Adrenal gland (tissue), 5 donors: ENCODE measurements at regions not wholly inside any gene's neighbourhood (a gene's known extent, or its start where the extent isn't known, plus 50 kb on each side); places are given as distances from the start of the nearest gene placed in this dataset.

Experiments used
- POLR2A ChIP-seq, 2 donors: fragments of 450-650 bp; IDR thresholded peaks; one replicate each; pipeline ENCODE4 v1.6.1; 2017; ENCODE audit warnings: antibody characterized with exemption in 2 of 2, mild to moderate bottlenecking in 2 of 2, moderate library complexity in 1 of 2
- TF ChIP-seq, protein P1 (sequence below), 6 experiments: fragments of 450-650 bp in 4 of 6; fragments of 200-600 bp in 2 of 6; sonication (generic) in 1 of 6; IDR thresholded peaks; 1 replicate in 5 of 6; 2 replicates in 1 of 6; pipeline versions ENCODE4 v1.5.1 to v1.8.0; 2016 to 2021; ENCODE audit warnings: antibody characterized with exemption in 6 of 6, mild to moderate bottlenecking in 2 of 6, moderate library complexity in 1 of 6
- donor health status: DM: no; HTN: no; CAD: no.

DNA sequence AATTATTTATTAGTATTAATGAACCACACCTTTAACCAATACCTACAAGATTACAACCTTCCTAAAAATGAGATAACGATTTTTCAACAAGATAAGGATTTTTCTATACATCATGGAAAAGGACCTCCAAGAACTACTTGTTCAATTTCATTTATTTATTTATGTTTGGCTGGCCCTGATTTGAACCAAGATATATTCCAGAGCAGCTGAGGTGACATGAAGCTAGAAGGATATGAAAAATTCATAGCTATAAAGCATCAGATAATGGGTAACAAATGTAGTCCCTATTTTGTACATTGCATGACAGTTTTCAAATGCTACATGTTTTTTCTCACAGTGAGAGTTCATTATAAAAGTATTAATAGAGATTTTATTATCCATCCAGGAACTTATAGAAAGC lies 798.5 kb upstream of the ARRDC3 start:
- TF ChIP-seq POLR2A (IDR thresholded peaks at IDR 0.05) = no peak
- TF ChIP-seq, protein P1, sequence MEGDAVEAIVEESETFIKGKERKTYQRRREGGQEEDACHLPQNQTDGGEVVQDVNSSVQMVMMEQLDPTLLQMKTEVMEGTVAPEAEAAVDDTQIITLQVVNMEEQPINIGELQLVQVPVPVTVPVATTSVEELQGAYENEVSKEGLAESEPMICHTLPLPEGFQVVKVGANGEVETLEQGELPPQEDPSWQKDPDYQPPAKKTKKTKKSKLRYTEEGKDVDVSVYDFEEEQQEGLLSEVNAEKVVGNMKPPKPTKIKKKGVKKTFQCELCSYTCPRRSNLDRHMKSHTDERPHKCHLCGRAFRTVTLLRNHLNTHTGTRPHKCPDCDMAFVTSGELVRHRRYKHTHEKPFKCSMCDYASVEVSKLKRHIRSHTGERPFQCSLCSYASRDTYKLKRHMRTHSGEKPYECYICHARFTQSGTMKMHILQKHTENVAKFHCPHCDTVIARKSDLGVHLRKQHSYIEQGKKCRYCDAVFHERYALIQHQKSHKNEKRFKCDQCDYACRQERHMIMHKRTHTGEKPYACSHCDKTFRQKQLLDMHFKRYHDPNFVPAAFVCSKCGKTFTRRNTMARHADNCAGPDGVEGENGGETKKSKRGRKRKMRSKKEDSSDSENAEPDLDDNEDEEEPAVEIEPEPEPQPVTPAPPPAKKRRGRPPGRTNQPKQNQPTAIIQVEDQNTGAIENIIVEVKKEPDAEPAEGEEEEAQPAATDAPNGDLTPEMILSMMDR (IDR thresholded peaks at IDR 0.05) = no peak
